Bronchial epithelial cell (primary cell): ENCODE measurements at regions not wholly inside any gene's neighbourhood (a gene's known extent, or its start where the extent isn't known, plus 50 kb on each side); places are given as distances from the start of the nearest gene placed in this dataset.
A peak's percentile ranks its signal among the peaks of the same experiment; 100 is the strongest.

Source experiments
- DNase-seq: peaks from one replicate; pipeline ENCODE4 v3.0.0-alpha.2; 2010; ENCODE audit warnings: low read depth
- FAIRE-seq: peaks from 2 replicates; lab custom pipeline; 2011; peaks lifted over from hg19 to GRCh38; lab: Jason Lieb, UNC
- H3K27me3 ChIP-seq: 2 replicates; pipeline ENCODE4 v1.5.1; 2011; ENCODE audit warnings: low read length; ENCODE audit not compliant: control insufficient read depth, insufficient read depth
- H3K36me3 ChIP-seq: 2 replicates; pipeline ENCODE4 v1.5.1; 2011; ENCODE audit warnings: low read length; ENCODE audit not compliant: control insufficient read depth, insufficient read depth
- H3K4me3 ChIP-seq: 2 replicates; pipeline ENCODE4 v1.5.1; 2011; ENCODE audit warnings: mild to moderate bottlenecking, low read depth, low read length, control low read depth
- CTCF ChIP-seq: IDR thresholded peaks from 2 replicates; pipeline ENCODE4 v1.5.1; 2011; ENCODE audit warnings: mild to moderate bottlenecking, moderate library complexity, low read length, control low read depth, inconsistent platforms; ENCODE audit not compliant: insufficient read depth, severe bottlenecking

GRCh38 chr6:41459738-41460137 is 86.4 kb upstream of the FOXP4 start:
- DNase-seq (no peak), FAIRE-seq (no peak)
- Histone ChIP-seq H3K4me3 (no peak overlapping the region), H3K36me3 (no peaks in the 10 kb centered on the region), H3K27me3 (peaks cover 8% of the 10 kb centered on the region)
- TF ChIP-seq CTCF = no peak

GRCh38 chr6:41460742-41461336 is 85.3 kb upstream of the FOXP4 start:
- no peak for TF ChIP-seq CTCF
- peaks cover 4% of the 10 kb centered on the region for H3K27me3 ChIP-seq
- H3K4me3 ChIP-seq = no peak overlapping the region
- no peaks in the 10 kb centered on the region for H3K36me3 ChIP-seq
- DNase-seq = peak; percentile 7
- FAIRE-seq = no peak

GRCh38 chr6:41462033-41462432 is 84.1 kb upstream of the FOXP4 start:
- Histone ChIP-seq H3K27me3 (peaks cover 4% of the 10 kb centered on the region), H3K36me3 (no peaks in the 10 kb centered on the region), H3K4me3 (no peak overlapping the region)
- FAIRE-seq = no peak
- no peak for DNase-seq
- no peak for TF ChIP-seq CTCF

GRCh38 chr6:41463062-41463930 is 82.9 kb upstream of the FOXP4 start:
- Histone ChIP-seq H3K27me3 (peaks cover 5% of the 10 kb centered on the region), H3K36me3 (no peaks in the 10 kb centered on the region), H3K4me3 (no peak overlapping the region)
- TF ChIP-seq CTCF = peak; percentile 60
- DNase-seq (peak; percentile 55), FAIRE-seq (no peak)

- no peak for TF ChIP-seq CTCF
- FAIRE-seq = no peak
- no peak for DNase-seq
- Histone ChIP-seq H3K27me3 (peaks cover 5% of the 10 kb centered on the region), H3K4me3 (no peak overlapping the region), H3K36me3 (no peaks in the 10 kb centered on the region)
Observed at GRCh38 chr6:41464019-41464418, 82.2 kb upstream of the FOXP4 start.
